COLO829 (cell line): ENCODE measurements at regions not wholly inside any gene's neighbourhood (a gene's known extent, or its start where the extent isn't known, plus 50 kb on each side); places are given as distances from the start of the nearest gene placed in this dataset.
A peak's percentile ranks its signal among the peaks of the same experiment; 100 is the strongest.

Experiments used
- DNase-seq: peaks from one replicate; pipeline ENCODE4 v3.0.0; 2012; ENCODE audit warnings: low spot score

DNA sequence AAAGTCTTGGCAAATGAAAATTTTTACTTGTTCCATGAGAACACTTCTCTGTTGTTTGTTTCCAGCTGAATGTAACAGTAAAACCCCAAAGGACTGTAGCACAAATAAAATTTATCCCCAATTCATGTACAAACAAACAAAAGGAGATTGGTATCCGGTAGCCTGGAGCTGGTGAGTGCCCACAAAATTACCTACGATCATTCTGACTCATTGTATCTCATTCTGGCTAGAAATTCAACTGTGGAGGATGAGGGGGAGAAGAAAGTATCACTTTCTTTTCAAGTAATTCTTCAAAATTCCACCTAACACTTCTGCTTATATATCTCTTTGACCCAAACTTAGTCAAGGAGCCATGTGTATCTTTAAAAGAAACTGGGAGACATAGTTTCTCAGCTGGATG, 268.5 kb downstream of the ALG10B start:
- no peak for DNase-seq

DNA sequence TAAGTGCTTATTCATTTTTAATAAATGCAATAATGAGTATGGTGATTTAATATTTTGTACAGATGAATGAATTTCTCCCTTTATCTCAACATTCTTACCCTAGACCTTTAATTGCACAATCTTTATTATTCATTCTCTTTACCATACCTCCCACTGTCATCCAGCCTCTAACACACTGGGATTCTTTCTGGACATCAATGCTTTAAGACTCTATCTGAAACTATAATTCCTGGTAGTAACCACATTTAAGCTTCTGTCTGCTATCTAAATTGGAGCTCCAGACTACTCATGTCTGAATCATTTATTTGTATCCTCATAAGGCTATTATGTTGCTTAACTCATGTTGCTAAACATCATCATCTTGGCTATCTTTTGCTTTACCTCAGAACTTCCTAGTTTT, 270.2 kb downstream of the ALG10B start:
- DNase-seq: peak; percentile 28

DNA sequence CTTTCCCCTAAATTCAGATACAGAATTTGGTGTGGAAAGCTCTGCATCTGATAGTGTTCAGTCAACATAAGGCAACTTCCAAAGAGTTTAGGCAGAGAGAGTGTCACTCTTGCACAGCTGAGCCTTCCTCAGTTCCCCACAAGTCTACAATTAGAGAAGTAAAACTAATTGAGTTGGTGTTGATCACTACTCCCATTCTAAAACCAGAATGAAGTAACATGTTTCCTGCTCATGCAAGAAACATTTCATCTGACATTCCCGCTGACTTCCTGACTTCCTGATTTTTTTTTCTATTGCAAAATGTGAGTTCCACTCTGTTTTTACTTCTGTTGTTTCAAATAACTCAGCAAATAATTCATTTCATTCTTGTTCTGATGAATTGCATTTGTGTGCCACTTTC, 271.0 kb downstream of the ALG10B start:
- DNase-seq: no peak

DNA sequence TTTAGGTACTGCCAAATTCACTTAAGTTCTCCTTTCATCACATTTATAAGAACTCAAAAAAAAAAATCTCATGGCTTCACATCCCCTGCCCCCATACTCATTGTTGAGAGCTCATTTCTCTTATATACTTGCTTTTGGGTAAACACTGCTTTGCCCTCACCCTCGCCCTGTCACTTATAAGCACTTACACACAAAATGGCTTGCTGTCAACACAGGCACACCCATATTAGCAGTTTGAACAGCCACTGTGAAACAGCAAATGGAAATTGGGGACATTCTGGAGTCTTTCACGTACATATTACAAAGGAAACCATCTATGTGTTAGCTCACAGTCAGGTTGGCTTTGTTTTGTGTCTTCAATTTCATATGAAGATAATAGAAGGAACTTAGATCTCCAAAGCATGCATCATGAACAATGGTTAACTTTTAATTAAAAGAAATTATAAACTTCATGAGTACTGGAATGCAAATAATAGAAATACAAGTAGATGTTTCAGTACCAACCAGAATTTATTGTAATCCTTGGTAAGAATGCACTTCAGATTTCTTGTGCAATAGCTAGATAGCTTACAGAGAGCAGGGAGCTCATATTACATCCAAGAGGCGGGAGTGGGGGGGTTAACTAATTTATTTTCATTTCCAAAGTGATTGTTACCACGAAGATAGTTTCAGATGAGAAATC, 272.2 kb downstream of the ALG10B start:
- no peak for DNase-seq

DNA sequence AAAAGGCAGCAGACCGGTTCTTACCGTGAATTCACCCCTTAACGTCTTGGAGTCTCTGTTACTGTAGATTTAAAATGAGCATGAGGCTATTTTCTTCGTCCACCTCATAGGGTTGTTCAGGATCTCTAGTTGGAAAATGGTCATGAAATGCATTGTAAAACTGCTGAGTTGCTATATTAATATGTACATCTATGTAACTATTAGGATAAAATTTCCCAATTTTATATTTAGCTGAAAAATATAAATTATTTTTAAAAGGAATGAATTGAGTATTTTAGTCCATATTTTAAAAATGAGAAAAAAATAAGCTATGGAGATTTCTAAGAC, 272.7 kb downstream of the ALG10B start:
- no peak for DNase-seq

DNA sequence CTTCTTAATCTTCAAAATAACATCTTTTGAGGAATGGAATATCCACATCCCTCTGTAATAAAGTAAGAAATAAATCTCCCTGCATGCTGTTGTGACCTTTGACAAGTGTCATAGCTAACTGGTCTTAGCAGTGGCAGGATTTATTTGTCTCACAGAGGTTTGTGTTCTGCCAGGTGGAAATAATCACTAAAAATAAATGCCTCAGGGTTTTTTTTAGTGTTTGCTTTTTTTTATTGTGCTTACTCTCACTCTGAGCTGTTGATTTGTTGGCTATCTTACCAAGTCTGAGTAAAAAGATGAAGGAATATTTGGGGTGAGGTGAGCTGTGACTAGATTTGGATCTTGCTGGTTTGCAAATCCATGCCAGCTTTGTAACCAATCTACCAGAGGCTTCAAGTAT, 285.4 kb downstream of the ALG10B start:
- DNase-seq: no peak
